GM18861 (cell line): ENCODE measurements at regions not wholly inside any gene's neighbourhood (a gene's known extent, or its start where the extent isn't known, plus 50 kb on each side); places are given as distances from the start of the nearest gene placed in this dataset.

ENCODE experiments used
- ATAC-seq: cut with Tn5 transposase; IDR thresholded peaks from one replicate; pipeline ENCODE4 v1.9.1; 2021; ENCODE audit not compliant: unreplicated experiment

- ATAC-seq: no peak
These were observed 184.9 kb upstream of the CDH20 start for GRCh38 chr18:61148322-61148721.

DNA sequence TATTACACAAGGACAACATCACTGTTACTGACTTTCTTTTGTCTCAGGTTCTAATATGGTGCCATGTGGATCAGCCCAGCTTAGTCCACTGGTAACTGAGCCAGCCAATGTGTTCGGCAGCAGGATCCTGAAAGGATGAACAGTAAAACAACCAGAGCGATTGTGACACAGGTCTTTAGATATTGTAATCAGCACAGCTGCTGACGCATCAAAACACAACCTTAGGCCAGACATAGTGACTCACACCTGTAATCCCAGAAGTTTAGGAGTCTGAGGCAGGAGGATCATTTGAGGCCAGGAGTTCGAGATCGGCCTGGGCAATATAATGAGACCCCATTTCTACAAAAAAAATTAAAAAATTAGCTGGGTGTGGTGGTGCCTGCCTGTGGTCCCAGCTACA lies 183.4 kb upstream of the CDH20 start:
- no peak for ATAC-seq

GRCh38 chr18:61153571-61153970 lies 179.7 kb upstream of the CDH20 start:
- no peak for ATAC-seq

DNA sequence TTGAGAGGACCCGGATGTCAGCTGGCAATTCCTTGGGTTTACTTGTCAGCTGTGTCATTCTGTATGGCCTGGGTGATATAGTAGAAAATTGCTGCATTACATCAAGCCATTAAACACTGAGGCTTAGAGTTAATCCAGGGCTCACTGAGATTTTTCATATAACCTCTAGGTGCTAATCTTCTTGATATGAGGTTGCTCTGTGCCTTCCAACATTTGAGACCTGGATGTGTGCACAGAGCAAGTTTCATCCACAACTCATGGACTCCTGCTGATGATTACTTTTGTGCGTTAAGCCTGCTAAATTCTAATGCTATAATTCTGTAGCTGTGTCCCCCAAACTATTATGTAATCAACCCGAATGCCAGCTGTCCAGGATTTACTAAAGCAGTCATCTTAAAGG lies 178.4 kb upstream of the CDH20 start:
- ATAC-seq: no peak

GRCh38 chr18:61155586-61155985 lies 177.6 kb upstream of the CDH20 start:
- no peak for ATAC-seq

DNA sequence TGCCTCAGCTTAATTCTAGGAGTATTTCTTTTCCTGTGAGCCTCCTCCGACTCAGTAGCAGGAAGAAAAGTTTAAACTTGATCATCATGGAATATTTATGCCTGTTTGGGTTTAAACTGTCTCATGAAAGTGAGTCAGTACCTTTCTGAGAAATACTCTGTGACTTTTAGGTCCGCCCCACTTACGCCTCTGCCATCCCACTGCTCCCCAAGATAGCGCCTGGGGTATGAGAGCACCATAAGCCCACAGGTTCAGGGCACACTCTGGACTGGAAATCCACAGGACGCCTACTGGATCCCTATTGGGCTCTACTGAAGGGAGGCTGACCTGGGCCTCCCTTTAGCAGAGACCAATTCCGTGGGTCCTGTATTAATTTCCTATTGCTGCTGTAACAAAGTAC lies 175.8 kb upstream of the CDH20 start:
- no peak for ATAC-seq

DNA sequence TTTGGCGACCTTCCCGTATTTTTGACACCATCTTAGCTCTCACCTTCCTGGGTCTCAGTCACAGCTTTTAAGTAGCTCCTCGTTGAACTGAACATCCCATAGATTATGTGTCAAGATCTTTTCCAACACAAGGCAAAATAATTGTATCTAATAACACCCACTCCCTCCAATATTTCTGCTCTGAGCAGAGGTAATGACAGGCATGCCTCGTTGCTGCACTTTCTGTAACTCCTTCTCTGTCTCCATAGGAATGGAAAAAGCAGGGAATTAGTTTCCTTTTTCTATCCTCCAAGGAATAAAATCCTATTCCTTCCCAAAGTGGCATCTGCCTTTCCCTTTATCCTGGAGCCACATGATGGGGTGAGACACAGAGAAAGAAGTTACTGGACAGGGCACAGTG lies 174.0 kb upstream of the CDH20 start:
- ATAC-seq: no peak

- ATAC-seq: no peak
These were observed 168.9 kb upstream of the CDH20 start for GRCh38 chr18:61164321-61164720.

GRCh38 chr18:61167902-61168301 lies 165.3 kb upstream of the CDH20 start:
- ATAC-seq: no peak

DNA sequence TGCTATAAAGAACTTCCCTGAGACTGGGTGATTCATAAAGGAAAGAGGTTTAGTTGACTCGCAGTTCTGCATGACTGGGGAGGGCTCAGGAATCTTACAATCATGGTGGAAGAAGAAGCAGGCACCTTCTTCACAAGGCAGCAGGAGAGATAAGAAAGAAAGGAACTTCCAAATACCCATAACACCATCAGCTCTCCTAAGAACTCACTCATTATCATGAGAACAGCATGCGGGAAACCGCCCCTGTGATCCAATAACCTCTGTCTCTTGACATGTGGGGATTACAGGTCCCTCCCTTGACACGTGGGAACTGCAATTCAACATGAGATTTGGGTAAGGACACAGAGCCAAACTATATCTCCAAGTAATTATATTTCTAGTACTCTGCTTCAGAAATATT lies 163.8 kb upstream of the CDH20 start:
- ATAC-seq: no peak

DNA sequence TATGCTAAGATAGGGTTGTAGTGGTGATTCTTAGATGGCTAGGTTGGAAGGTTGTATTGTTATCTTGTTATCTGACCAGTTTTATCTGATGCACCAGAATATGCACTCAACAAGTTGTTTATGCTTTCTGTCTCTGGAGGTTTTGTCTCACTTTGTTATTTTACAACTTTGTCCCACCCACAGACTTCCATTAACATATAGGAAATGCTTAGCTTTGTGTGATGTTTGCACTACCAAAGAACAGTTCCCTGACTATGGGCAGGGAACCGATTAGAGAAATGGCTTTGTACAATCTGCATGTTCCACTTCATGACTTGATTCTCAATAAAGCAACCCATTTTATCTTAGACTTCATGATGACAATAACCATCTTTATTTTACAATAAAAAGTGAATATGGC lies 160.6 kb upstream of the CDH20 start:
- no peak for ATAC-seq

DNA sequence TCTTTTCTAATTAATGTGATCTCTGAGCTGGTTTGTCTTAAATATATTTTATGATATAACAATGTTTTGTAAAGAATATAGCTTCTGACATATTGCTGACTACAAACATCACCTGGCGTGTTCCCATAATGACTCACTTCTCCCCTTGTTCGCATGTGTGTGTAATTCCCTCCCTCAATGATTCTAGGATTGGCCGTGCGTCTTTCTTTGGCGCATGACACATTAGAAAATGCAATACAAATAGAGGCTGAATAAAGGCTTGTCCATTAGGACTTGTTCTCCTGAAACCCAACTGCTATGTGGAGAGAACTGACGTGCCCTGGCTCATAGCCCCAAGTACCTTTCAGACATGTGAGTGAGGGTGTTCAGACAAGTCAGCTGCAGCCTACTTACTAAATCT lies 159.7 kb upstream of the CDH20 start:
- ATAC-seq: no peak

DNA sequence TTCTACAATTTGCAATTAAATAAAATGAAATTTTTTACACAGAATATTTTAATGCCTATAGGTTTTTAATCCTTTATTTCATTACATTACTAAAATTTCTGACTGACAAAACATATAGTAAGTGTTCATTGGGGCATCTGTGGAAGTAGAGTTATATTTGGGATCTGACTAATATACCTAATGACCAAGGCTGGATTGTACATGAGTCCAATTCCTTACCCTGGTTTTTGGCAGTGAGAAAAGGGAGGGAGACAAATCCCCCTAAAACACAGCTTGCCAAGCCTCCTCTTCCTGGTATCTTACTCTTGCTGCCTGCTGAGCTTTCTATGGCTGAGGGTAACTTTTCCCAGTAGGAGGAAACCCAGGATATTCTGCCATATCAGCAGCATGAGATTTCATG lies 149.4 kb upstream of the CDH20 start:
- ATAC-seq: no peak

GRCh38 chr18:61187971-61188370 lies 145.3 kb upstream of the CDH20 start:
- no peak for ATAC-seq

- ATAC-seq: no peak
These were observed 143.9 kb upstream of the CDH20 start for GRCh38 chr18:61189376-61189775.

DNA sequence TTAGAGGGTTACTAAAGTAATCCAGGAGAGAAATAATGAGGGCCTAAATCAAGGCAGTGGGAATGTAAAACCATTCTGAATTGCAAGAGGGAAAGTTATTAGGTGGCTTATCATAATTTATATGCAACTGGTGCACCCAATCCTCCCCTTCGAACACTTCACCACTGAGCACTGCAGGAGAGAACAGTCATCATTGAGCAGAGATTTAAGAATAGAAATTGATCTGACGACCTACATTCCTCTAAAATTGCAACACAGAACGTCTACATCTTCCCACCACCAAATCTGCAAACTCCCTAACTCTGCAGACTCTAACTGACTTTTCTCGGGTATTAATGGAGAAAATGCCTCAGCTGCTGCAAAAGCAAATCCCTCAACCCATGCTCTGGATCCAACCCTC lies 138.5 kb upstream of the CDH20 start:
- ATAC-seq: no peak

DNA sequence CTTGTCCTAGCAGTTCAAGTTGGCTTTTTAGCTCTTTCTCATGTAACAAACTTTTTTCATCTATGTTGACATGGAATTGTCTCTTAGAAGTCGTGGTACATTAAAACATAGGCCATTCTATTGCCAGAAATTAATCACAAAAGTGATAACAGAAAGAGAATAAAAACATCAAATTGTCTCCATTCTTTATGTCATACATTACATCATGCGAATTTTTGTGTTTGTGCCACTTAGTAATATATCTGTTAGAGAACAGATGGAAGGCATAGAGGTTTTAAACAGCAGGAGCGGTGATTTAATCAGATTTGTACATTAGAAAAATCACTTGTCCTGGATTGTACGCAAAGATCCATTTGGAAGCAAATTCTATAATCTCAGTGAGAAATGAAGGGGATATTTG lies 136.5 kb upstream of the CDH20 start:
- no peak for ATAC-seq

DNA sequence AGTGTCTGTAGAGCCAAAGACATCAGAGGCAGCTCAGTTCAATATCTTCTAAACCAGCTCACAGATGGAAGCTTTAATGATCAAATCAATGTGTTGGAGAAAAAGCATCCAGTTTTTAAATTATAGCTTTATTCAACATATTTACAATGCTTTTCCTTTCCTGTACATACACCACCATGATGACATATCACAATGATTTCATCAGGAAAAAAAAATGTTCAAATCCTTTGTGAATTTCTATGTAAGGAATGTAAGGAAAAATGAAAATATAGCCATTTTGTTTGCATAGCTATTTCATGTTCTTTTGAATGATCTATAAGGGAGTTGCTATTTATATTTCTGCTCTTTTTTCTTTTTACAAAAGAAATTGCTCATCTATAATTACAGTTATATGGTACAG lies 134.7 kb upstream of the CDH20 start:
- ATAC-seq: no peak

DNA sequence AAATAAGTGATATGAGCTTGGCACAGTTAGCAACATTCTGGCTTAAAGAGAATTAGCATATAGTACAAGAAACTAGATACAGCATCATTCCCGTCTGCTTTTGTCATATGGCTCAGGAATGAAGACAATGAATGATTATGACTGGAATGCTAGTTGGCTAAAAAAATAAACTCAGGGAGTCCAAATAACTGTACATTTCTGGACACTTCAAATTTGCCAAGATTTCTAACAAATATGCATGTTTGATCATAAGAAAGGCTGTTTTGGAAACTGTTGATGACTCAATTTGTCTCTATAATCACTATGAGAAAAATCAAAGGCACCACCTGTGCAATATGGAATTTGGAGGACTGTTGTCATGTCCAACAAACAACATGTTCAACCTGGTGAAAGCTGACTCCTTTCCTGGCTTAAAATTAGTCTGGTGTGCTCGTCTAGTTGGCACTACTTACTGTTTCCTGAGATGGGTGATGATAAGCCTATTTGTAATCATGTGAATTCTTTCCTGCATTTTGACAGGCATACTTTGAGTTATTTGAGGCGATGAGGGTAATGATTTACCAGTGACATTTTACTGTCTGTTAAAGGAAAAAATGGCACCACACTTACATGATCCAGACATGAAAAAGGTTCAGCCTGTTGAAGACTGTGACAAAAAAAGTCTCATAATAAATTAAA lies 133.9 kb upstream of the CDH20 start:
- no peak for ATAC-seq

- no peak for ATAC-seq
These were observed 131.7 kb upstream of the CDH20 start for GRCh38 chr18:61201511-61201910.

DNA sequence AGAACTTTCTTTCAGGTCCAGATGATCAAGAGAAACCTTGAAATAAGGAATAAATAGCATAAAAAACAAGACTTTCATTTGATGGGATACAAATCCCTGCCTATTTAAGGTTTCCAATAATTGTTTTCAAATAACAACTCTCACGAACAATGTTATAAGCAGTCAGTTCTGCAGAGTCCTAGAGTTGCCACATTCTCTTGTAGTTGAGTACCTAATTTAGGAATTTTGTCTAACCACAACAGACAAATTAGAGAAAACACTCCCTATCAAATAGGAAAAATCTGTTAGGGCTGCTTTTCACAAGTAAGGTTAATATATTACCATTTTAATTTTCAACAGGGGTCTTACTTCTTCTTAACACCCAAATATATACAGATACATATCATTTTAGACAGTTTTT lies 130.1 kb upstream of the CDH20 start:
- ATAC-seq: no peak

GRCh38 chr18:61209801-61210200 lies 123.4 kb upstream of the CDH20 start:
- no peak for ATAC-seq

GRCh38 chr18:61216051-61216450 lies 117.2 kb upstream of the CDH20 start:
- ATAC-seq: no peak

DNA sequence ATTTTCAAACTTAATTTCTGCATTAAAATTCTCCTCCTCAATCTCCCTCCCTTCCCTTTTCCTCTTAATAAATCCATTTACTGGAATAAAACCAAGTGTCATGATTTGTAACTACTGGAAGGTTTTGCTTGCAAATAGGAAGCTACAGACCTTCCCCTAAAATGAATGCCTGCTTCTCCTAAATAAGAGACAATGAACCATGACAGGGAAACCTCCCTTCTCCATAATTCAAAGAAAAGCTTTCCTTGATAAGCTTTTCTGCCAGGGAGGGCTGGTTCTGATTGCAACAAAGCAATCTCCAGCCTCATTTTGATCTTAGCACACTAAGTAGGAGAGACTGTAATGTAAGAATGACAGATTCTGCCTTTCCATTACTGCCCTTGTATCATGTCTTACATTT lies 111.0 kb upstream of the CDH20 start:
- no peak for ATAC-seq
